Activated CD4-positive, alpha-beta memory T cell treated with anti-CD3 and anti-CD28 coated beads, Interleukin-2, amount 10 ng/mL, durations not matched to agents 7 days and 5 days (primary cell): ENCODE measurements at regions not wholly inside any gene's neighbourhood (a gene's known extent, or its start where the extent isn't known, plus 50 kb on each side); places are given as distances from the start of the nearest gene placed in this dataset.

Experiments used
- CTCF ChIA-PET: fragments of 350-600 bp; sonication (Branson Sonifier 250); formaldehyde crosslinking; loops from one replicate; lab custom pipeline; 2021; ENCODE audit warnings: antibody characterized with exemption, inconsistent platforms; lab: Charles Lee
- POLR2A ChIA-PET: fragments of 350-600 bp; sonication (Branson Sonifier 250); formaldehyde crosslinking; loops from one replicate; lab custom pipeline; 2021; ENCODE audit warnings: antibody characterized with exemption; lab: Charles Lee
- DNase-seq: peaks from one replicate; pipeline ENCODE4 v3.0.0-alpha.2; 2020
- H3K27ac Mint-ChIP-seq: one replicate; pipeline ENCODE4 v1.8.0; 2021; ENCODE audit warnings: mild to moderate bottlenecking, mixed read lengths
- H3K27me3 Mint-ChIP-seq: one replicate; pipeline ENCODE4 v1.8.0; 2021; ENCODE audit warnings: mixed read lengths
- H3K36me3 Mint-ChIP-seq: one replicate; pipeline ENCODE4 v1.8.0; 2021; ENCODE audit warnings: low read depth, mixed read lengths
- H3K4me1 Mint-ChIP-seq: one replicate; pipeline ENCODE4 v1.8.0; 2021; ENCODE audit warnings: mixed read lengths
- H3K4me3 Mint-ChIP-seq: one replicate; pipeline ENCODE4 v1.8.0; 2021; ENCODE audit warnings: mild to moderate bottlenecking, mixed read lengths
- H3K9me3 Mint-ChIP-seq: one replicate; pipeline ENCODE4 v1.8.0; 2021; ENCODE audit warnings: mixed read lengths

- H3K4me3 Mint-ChIP-seq, result no peak overlapping the region
- no peaks in the 10 kb centered on the region for H3K9me3 Mint-ChIP-seq
- H3K27ac Mint-ChIP-seq, result no peak overlapping the region
- CTCF ChIA-PET, result no interaction called here
- no peak for DNase-seq
- POLR2A ChIA-PET, result no interaction called here
- no peaks in the 10 kb centered on the region for H3K27me3 Mint-ChIP-seq
- H3K4me1 Mint-ChIP-seq, result no peaks in the 10 kb centered on the region
- no peaks in the 10 kb centered on the region for H3K36me3 Mint-ChIP-seq
Measured at GRCh38 chr2:150710041-150710440, 222.6 kb upstream of the RND3 start.

- DNase-seq, result no peak
- POLR2A ChIA-PET, result no interaction called here
- Mint-ChIP-seq H3K4me1 (no peaks in the 10 kb centered on the region), H3K27ac (no peak overlapping the region), H3K9me3 (no peaks in the 10 kb centered on the region), H3K36me3 (no peaks in the 10 kb centered on the region), H3K27me3 (no peaks in the 10 kb centered on the region), H3K4me3 (no peak overlapping the region)
- CTCF ChIA-PET, result no interaction called here
Measured at GRCh38 chr2:150706561-150706960, 219.1 kb upstream of the RND3 start.

GRCh38 chr2:150705767-150706166 lies 218.3 kb upstream of the RND3 start:
- ChIA-PET POLR2A (no interaction called here), CTCF (no interaction called here)
- Mint-ChIP-seq H3K27me3 (no peaks in the 10 kb centered on the region), H3K36me3 (no peaks in the 10 kb centered on the region), H3K27ac (no peak overlapping the region), H3K9me3 (no peaks in the 10 kb centered on the region), H3K4me3 (no peak overlapping the region), H3K4me1 (no peaks in the 10 kb centered on the region)
- DNase-seq, result no peak

- no peaks in the 10 kb centered on the region for H3K9me3 Mint-ChIP-seq
- no peak overlapping the region for H3K4me3 Mint-ChIP-seq
- CTCF ChIA-PET, result no interaction called here
- POLR2A ChIA-PET, result no interaction called here
- H3K27ac Mint-ChIP-seq, result no peak overlapping the region
- H3K36me3 Mint-ChIP-seq, result no peaks in the 10 kb centered on the region
- no peaks in the 10 kb centered on the region for H3K4me1 Mint-ChIP-seq
- H3K27me3 Mint-ChIP-seq, result no peaks in the 10 kb centered on the region
- DNase-seq, result no peak
Measured at GRCh38 chr2:150705357-150705756, 217.9 kb upstream of the RND3 start.

GRCh38 chr2:150702791-150703190 lies 215.3 kb upstream of the RND3 start:
- H3K9me3 Mint-ChIP-seq, result no peaks in the 10 kb centered on the region
- DNase-seq, result no peak
- CTCF ChIA-PET, result no interaction called here
- H3K27ac Mint-ChIP-seq, result no peak overlapping the region
- H3K4me3 Mint-ChIP-seq, result no peak overlapping the region
- no peaks in the 10 kb centered on the region for H3K27me3 Mint-ChIP-seq
- no peaks in the 10 kb centered on the region for H3K36me3 Mint-ChIP-seq
- H3K4me1 Mint-ChIP-seq, result no peaks in the 10 kb centered on the region
- POLR2A ChIA-PET, result no interaction called here

- Mint-ChIP-seq H3K4me1 (no peaks in the 10 kb centered on the region), H3K27me3 (no peaks in the 10 kb centered on the region), H3K9me3 (no peaks in the 10 kb centered on the region), H3K27ac (no peak overlapping the region), H3K4me3 (no peak overlapping the region), H3K36me3 (no peaks in the 10 kb centered on the region)
- DNase-seq, result no peak
- ChIA-PET POLR2A (no interaction called here), CTCF (no interaction called here)
Measured at GRCh38 chr2:150700666-150701580, 213.5 kb upstream of the RND3 start.

GRCh38 chr2:150699218-150699617 lies 211.8 kb upstream of the RND3 start:
- no peak overlapping the region for H3K27ac Mint-ChIP-seq
- CTCF ChIA-PET, result no interaction called here
- no peaks in the 10 kb centered on the region for H3K4me1 Mint-ChIP-seq
- H3K9me3 Mint-ChIP-seq, result no peaks in the 10 kb centered on the region
- POLR2A ChIA-PET, result no interaction called here
- no peak overlapping the region for H3K4me3 Mint-ChIP-seq
- H3K36me3 Mint-ChIP-seq, result no peaks in the 10 kb centered on the region
- no peak for DNase-seq
- H3K27me3 Mint-ChIP-seq, result no peaks in the 10 kb centered on the region

- H3K36me3 Mint-ChIP-seq, result no peaks in the 10 kb centered on the region
- DNase-seq, result no peak
- H3K27me3 Mint-ChIP-seq, result no peaks in the 10 kb centered on the region
- ChIA-PET CTCF (no interaction called here), POLR2A (no interaction called here)
- H3K27ac Mint-ChIP-seq, result no peak overlapping the region
- H3K4me3 Mint-ChIP-seq, result no peak overlapping the region
- no peaks in the 10 kb centered on the region for H3K4me1 Mint-ChIP-seq
- no peaks in the 10 kb centered on the region for H3K9me3 Mint-ChIP-seq
Measured at GRCh38 chr2:150698016-150698661, 210.7 kb upstream of the RND3 start.

- DNase-seq, result no peak
- ChIA-PET CTCF (no interaction called here), POLR2A (no interaction called here)
- no peaks in the 10 kb centered on the region for H3K9me3 Mint-ChIP-seq
- no peaks in the 10 kb centered on the region for H3K4me1 Mint-ChIP-seq
- H3K27ac Mint-ChIP-seq, result no peak overlapping the region
- H3K36me3 Mint-ChIP-seq, result no peaks in the 10 kb centered on the region
- H3K4me3 Mint-ChIP-seq, result no peak overlapping the region
- H3K27me3 Mint-ChIP-seq, result no peaks in the 10 kb centered on the region
Measured at GRCh38 chr2:150697596-150697995, 210.1 kb upstream of the RND3 start.

- no peaks in the 10 kb centered on the region for H3K4me1 Mint-ChIP-seq
- H3K27me3 Mint-ChIP-seq, result no peaks in the 10 kb centered on the region
- H3K36me3 Mint-ChIP-seq, result no peaks in the 10 kb centered on the region
- CTCF ChIA-PET, result no interaction called here
- H3K4me3 Mint-ChIP-seq, result no peak overlapping the region
- POLR2A ChIA-PET, result no interaction called here
- DNase-seq, result no peak
- no peak overlapping the region for H3K27ac Mint-ChIP-seq
- no peaks in the 10 kb centered on the region for H3K9me3 Mint-ChIP-seq
Measured at GRCh38 chr2:150695451-150696135, 208.1 kb upstream of the RND3 start.

GRCh38 chr2:150693556-150693955 lies 206.1 kb upstream of the RND3 start:
- Mint-ChIP-seq H3K36me3 (no peaks in the 10 kb centered on the region), H3K27ac (no peak overlapping the region), H3K9me3 (no peaks in the 10 kb centered on the region), H3K27me3 (no peaks in the 10 kb centered on the region), H3K4me1 (no peaks in the 10 kb centered on the region), H3K4me3 (no peak overlapping the region)
- ChIA-PET CTCF (no interaction called here), POLR2A (no interaction called here)
- DNase-seq, result no peak

GRCh38 chr2:150690870-150691269 lies 203.4 kb upstream of the RND3 start:
- H3K4me3 Mint-ChIP-seq, result no peak overlapping the region
- no peak overlapping the region for H3K27ac Mint-ChIP-seq
- no peaks in the 10 kb centered on the region for H3K27me3 Mint-ChIP-seq
- no peak for DNase-seq
- no peaks in the 10 kb centered on the region for H3K36me3 Mint-ChIP-seq
- POLR2A ChIA-PET, result no interaction called here
- CTCF ChIA-PET, result no interaction called here
- H3K4me1 Mint-ChIP-seq, result no peaks in the 10 kb centered on the region
- H3K9me3 Mint-ChIP-seq, result no peaks in the 10 kb centered on the region

- Mint-ChIP-seq H3K4me1 (no peaks in the 10 kb centered on the region), H3K27me3 (no peaks in the 10 kb centered on the region), H3K4me3 (no peak overlapping the region), H3K9me3 (no peaks in the 10 kb centered on the region), H3K27ac (no peak overlapping the region), H3K36me3 (no peaks in the 10 kb centered on the region)
- DNase-seq, result no peak
- CTCF ChIA-PET, result no interaction called here
- POLR2A ChIA-PET, result no interaction called here
Measured at GRCh38 chr2:150690261-150690660, 202.8 kb upstream of the RND3 start.
